ENCODE measurements at regions not wholly inside any gene's neighbourhood (a gene's known extent, or its start where the extent isn't known, plus 50 kb on each side); places are given as distances from the start of the nearest gene placed in this dataset.

DNA sequence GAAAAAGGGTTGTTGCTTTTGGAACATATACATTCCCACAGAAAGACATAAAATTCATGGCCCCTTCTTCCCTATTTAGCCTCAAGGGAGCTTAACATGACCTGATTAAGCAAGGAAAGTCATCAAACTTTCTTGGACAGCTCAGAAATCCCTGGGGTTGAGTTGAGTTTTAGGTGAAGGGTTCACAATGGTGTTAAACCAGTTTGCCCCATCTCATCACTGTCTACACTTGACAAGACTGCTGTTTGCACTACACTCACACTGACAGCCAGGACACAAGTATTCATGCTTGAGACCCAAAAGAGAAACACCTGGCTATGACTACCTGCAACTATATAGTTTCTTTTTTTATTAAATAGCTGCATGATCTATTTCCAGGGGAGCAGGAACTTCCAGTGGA is 209.8 kb upstream of the TMEM45B start:
- Mint-ChIP-seq H3K27me3 (peaks cover 2% of the 10 kb centered on the region), H3K4me3 (no peak overlapping the region), H3K36me3 (ENCODE audit: low read depth) (no peaks in the 10 kb centered on the region), H3K27ac (no peak overlapping the region), H3K9me3 (no peaks in the 10 kb centered on the region), H3K4me1 (ENCODE audit: low read depth) (no peaks in the 10 kb centered on the region)
- no peak for DNase-seq

- Mint-ChIP-seq H3K4me3 (no peak overlapping the region), H3K36me3 (ENCODE audit: low read depth) (no peaks in the 10 kb centered on the region), H3K4me1 (ENCODE audit: low read depth) (no peaks in the 10 kb centered on the region), H3K9me3 (no peaks in the 10 kb centered on the region), H3K27me3 (no peaks in the 10 kb centered on the region), H3K27ac (no peak overlapping the region)
- no peak for DNase-seq
Observed at GRCh38 chr11:129608711-129609110, 206.9 kb upstream of the TMEM45B start.

- DNase-seq = no peak
- Mint-ChIP-seq H3K4me3 (no peak overlapping the region), H3K4me1 (ENCODE audit: low read depth) (no peaks in the 10 kb centered on the region), H3K36me3 (ENCODE audit: low read depth) (no peaks in the 10 kb centered on the region), H3K27me3 (no peaks in the 10 kb centered on the region), H3K27ac (no peak overlapping the region), H3K9me3 (no peaks in the 10 kb centered on the region)
Observed at GRCh38 chr11:129610125-129610524, 205.5 kb upstream of the TMEM45B start.

- no peaks in the 10 kb centered on the region for H3K9me3 Mint-ChIP-seq
- DNase-seq = no peak
- no peak overlapping the region for H3K27ac Mint-ChIP-seq
- no peaks in the 10 kb centered on the region for H3K27me3 Mint-ChIP-seq
- H3K36me3 Mint-ChIP-seq (ENCODE audit: low read depth) = no peaks in the 10 kb centered on the region
- no peak overlapping the region for H3K4me3 Mint-ChIP-seq
- no peaks in the 10 kb centered on the region for H3K4me1 Mint-ChIP-seq (ENCODE audit: low read depth)
Observed at GRCh38 chr11:129610545-129610944, 205.1 kb upstream of the TMEM45B start.

- Mint-ChIP-seq H3K4me1 (ENCODE audit: low read depth) (no peaks in the 10 kb centered on the region), H3K4me3 (no peak overlapping the region), H3K27ac (no peak overlapping the region), H3K9me3 (no peaks in the 10 kb centered on the region), H3K27me3 (no peaks in the 10 kb centered on the region), H3K36me3 (ENCODE audit: low read depth) (no peaks in the 10 kb centered on the region)
- no peak for DNase-seq
Observed at GRCh38 chr11:129611661-129612446, 203.8 kb upstream of the TMEM45B start.

- no peak overlapping the region for H3K27ac Mint-ChIP-seq
- H3K27me3 Mint-ChIP-seq = peaks cover 3% of the 10 kb centered on the region
- H3K4me1 Mint-ChIP-seq (ENCODE audit: low read depth) = no peaks in the 10 kb centered on the region
- H3K36me3 Mint-ChIP-seq (ENCODE audit: low read depth) = no peaks in the 10 kb centered on the region
- DNase-seq = no peak
- H3K4me3 Mint-ChIP-seq = no peak overlapping the region
- H3K9me3 Mint-ChIP-seq = no peaks in the 10 kb centered on the region
Observed at GRCh38 chr11:129612447-129612961, 203.1 kb upstream of the TMEM45B start.

DNA sequence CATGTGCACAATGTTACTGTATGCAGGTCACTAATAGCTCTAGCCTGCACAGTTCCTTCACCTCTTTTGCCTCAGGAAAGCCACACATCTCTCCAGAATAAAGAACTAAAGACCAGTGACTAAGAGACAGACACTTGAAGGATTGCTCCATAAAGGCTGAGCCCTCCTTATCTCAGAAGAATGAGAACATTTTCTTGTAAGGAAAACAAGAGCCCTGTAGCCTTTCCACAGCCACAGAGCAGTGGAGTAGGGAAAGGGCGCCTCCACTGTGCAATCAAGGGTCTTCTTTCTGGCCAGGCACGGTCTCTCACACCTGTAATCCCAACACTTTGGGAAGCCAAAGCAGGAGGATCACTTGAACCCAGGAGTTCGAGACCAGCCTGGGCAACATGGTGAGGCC is 202.6 kb upstream of the TMEM45B start:
- H3K36me3 Mint-ChIP-seq (ENCODE audit: low read depth) = no peaks in the 10 kb centered on the region

GRCh38 chr11:129614256-129614944 is 201.2 kb upstream of the TMEM45B start:
- Mint-ChIP-seq H3K27ac (no peak overlapping the region), H3K27me3 (peaks cover 6% of the 10 kb centered on the region), H3K4me1 (ENCODE audit: low read depth) (no peaks in the 10 kb centered on the region), H3K9me3 (no peaks in the 10 kb centered on the region), H3K4me3 (no peak overlapping the region), H3K36me3 (ENCODE audit: low read depth) (no peaks in the 10 kb centered on the region)
- DNase-seq = no peak

More for the DNA sequence above, 202.6 kb upstream of the TMEM45B start:
- no peaks in the 10 kb centered on the region for H3K9me3 Mint-ChIP-seq
- no peak for DNase-seq
- H3K4me1 Mint-ChIP-seq (ENCODE audit: low read depth) = no peaks in the 10 kb centered on the region
- H3K27ac Mint-ChIP-seq = no peak overlapping the region
- H3K27me3 Mint-ChIP-seq = peaks cover 6% of the 10 kb centered on the region
- no peak overlapping the region for H3K4me3 Mint-ChIP-seq

DNA sequence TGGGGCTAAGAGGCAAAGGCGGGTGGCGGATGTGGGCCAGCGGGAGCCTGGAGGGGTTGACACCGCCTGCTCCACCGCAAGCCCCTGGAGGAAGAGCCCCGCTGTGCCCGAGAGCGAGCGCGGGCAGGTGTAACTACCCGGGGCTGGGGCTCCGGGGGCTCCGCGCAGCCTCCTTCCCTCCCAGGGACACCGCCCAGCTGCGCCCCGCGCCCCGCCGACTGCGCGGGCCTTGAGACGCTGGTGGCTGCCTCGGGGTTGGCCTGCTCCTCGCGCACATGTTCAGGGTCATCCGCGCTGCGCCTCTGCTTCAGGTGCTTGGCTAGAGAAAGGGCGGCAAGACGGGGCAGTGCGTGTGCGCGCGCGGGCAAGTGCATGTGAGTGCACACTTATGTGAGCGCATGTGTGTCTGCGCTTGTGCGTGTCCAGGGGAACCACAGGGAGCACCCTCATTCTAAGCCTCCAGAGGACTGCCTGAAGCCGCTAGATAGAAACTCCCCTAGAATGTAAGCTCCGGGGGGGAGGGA is 197.5 kb upstream of the TMEM45B start:
- H3K27me3 Mint-ChIP-seq = peaks cover 6% of the 10 kb centered on the region
- DNase-seq = no peak
- no peaks in the 10 kb centered on the region for H3K36me3 Mint-ChIP-seq (ENCODE audit: low read depth)
- no peaks in the 10 kb centered on the region for H3K4me1 Mint-ChIP-seq (ENCODE audit: low read depth)
- H3K9me3 Mint-ChIP-seq = no peaks in the 10 kb centered on the region
- H3K4me3 Mint-ChIP-seq = no peak overlapping the region
- no peak overlapping the region for H3K27ac Mint-ChIP-seq

DNA sequence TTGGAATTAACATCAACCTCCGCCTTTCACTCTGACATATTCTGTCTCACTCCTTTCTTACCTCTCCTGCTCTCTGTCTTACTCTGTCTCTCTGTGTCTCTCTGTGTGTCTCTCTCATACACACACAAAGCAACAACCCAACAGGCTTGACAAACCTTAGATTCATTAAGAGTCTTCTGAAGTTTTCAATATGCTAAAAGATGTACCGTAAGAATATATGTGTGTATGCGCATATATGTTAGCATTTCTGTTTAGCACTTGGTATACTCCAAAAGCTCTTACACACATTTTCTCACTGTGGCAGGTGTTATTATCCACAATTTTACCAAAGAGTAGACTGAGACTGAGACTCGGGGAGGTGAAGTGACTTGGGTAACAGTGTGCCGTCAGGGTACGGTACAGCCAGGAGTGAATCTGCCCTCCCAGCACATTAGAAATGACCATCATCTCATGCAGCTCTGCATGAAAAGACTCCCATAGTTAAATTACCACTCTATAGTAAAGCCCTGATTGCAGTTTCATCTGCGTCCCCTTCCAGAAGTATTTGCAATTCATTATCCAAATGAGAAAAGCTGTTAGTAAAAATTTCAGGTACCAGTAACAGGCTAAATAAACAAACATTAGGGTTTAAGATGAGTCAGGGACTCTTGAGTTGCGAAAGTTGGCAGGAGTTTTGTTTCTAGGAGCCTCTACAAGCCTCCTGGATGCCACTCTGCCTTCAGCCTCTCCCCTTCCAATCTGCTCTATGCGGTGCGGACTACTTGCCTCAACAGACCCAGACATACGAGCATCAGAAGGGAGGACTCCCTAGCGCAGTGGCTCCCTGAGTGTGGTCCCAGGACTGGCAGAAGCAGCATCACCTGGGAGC is 195.2 kb upstream of the TMEM45B start:
- no peak for DNase-seq
- Mint-ChIP-seq H3K4me1 (ENCODE audit: low read depth) (no peaks in the 10 kb centered on the region), H3K4me3 (no peak overlapping the region), H3K36me3 (ENCODE audit: low read depth) (no peaks in the 10 kb centered on the region), H3K9me3 (no peaks in the 10 kb centered on the region), H3K27me3 (peaks cover 6% of the 10 kb centered on the region), H3K27ac (no peak overlapping the region)

DNA sequence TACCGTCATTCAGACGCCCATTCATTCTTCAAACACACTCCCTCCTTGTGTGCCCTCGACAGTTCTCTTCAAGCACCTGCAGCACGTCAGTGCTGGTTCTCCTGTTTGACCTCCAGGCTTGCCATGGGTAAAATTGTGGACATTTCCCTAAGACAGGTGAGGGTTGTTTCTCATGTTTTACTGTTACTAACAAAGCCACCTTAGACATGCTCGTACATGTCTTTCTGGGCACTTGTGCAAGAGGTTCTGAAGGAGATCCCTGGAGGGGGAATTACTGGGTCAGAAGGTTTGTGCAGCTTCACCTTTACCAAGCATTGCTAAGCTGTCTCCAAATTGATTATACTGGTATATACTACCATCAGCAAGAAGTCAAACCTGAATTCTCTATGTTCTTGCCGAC is 189.7 kb upstream of the TMEM45B start:
- peaks cover 12% of the 10 kb centered on the region for H3K27me3 Mint-ChIP-seq
- no peaks in the 10 kb centered on the region for H3K36me3 Mint-ChIP-seq (ENCODE audit: low read depth)
- no peak overlapping the region for H3K4me3 Mint-ChIP-seq
- DNase-seq = no peak
- no peak overlapping the region for H3K27ac Mint-ChIP-seq
- H3K4me1 Mint-ChIP-seq (ENCODE audit: low read depth) = no peaks in the 10 kb centered on the region
- H3K9me3 Mint-ChIP-seq = peaks cover 4% of the 10 kb centered on the region

- no peaks in the 10 kb centered on the region for H3K9me3 Mint-ChIP-seq
- peaks cover 8% of the 10 kb centered on the region for H3K27me3 Mint-ChIP-seq
- DNase-seq = no peak
- no peak overlapping the region for H3K4me3 Mint-ChIP-seq
- no peaks in the 10 kb centered on the region for H3K36me3 Mint-ChIP-seq (ENCODE audit: low read depth)
- H3K27ac Mint-ChIP-seq = no peak overlapping the region
- H3K4me1 Mint-ChIP-seq (ENCODE audit: low read depth) = no peaks in the 10 kb centered on the region
Observed at GRCh38 chr11:129631201-129631600, 184.4 kb upstream of the TMEM45B start.

- peaks cover 53% of the 10 kb centered on the region for H3K4me1 Mint-ChIP-seq (ENCODE audit: low read depth)
- H3K9me3 Mint-ChIP-seq = no peaks in the 10 kb centered on the region
- H3K27ac Mint-ChIP-seq = peak overlapping the region; percentile 76
- DNase-seq = no peak
- peaks cover 2% of the 10 kb centered on the region for H3K36me3 Mint-ChIP-seq (ENCODE audit: low read depth)
- H3K4me3 Mint-ChIP-seq = no peak overlapping the region
- peaks cover 3% of the 10 kb centered on the region for H3K27me3 Mint-ChIP-seq
Observed at GRCh38 chr11:129636926-129637325, 178.7 kb upstream of the TMEM45B start.

DNA sequence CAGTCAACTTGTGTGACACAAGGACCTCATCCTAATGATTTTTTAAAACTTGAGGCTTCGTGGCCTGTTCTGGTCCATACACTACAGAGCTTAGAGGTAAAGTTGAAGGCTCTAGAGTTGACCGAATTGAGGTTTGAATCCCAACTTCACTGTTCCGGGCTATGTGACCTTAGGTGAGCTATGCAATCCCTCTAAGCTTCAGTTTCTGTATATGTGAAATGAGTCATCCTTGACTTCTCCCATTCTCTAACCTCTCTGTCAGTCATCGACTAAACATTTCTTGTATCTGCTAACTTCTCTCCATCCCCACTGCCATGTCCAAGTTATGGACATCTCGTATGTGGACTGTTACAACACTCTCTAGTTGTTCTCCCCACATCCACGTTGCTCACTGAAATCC is 178.2 kb upstream of the TMEM45B start:
- Mint-ChIP-seq H3K4me1 (ENCODE audit: low read depth) (peaks cover 59% of the 10 kb centered on the region), H3K27me3 (peaks cover 3% of the 10 kb centered on the region), H3K9me3 (peaks cover 3% of the 10 kb centered on the region), H3K4me3 (no peak overlapping the region), H3K27ac (peak overlapping the region; percentile 76), H3K36me3 (ENCODE audit: low read depth) (peaks cover 2% of the 10 kb centered on the region)
- DNase-seq = no peak

Measured in activated T-cell treated with anti-CD3 and anti-CD28 coated beads, Interleukin-2, amount 50 U/mL, for 24 hours (primary cell).